DMS53 treated with DMSO at 0.1 percent for 48 hours (cell line): ENCODE measurements at regions not wholly inside any gene's neighbourhood (a gene's known extent, or its start where the extent isn't known, plus 50 kb on each side); places are given as distances from the start of the nearest gene placed in this dataset.

Experiments
- DNase-seq: peaks from one replicate; lab custom pipeline; 2025; ENCODE audit not compliant: unreplicated experiment; lab: John Stamatoyannopoulos, UW

GRCh38 chr5:143693651-143694252 is 118.2 kb upstream of the HMHB1 start:
- no peak for DNase-seq

DNA sequence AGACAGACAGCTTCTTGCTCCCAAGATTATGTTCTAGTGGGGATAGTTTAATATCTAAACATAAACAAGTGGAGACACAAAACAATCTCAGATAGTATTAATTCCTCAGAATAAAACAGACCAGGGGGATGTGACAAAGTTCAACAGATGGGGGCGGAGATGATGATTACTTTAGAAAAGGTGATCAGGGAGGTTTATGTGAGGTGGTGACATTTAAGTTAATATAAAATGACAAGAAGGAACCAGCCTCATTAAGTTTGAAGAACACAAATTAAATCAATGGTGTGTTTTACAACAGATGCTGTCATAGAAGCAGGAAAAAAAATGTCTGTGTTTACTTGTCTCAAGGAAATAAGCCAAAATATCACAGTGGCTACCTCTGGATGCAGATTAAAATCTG is 119.6 kb upstream of the HMHB1 start:
- no peak for DNase-seq

DNA sequence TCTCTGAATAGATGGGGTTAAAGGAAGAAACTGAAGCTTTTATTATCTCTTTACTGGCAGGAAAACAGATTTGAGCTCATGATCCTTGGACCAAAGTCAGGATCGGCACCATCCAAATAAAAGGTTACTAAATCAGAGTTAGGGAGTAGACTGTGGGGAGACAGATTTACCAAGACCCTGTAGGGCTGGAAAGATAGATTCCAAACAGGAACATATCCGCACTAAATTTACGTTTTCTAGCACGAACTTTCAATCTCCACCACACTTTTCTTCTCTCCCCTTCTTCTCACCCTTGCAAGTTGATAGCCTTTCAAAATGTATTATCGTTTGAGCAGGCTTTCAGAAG is 120.0 kb upstream of the HMHB1 start:
- no peak for DNase-seq

- DNase-seq: no peak
These were observed 120.5 kb upstream of the HMHB1 start for GRCh38 chr5:143691287-143691944.

- no peak for DNase-seq
These were observed 124.4 kb upstream of the HMHB1 start for GRCh38 chr5:143687604-143688003.

DNA sequence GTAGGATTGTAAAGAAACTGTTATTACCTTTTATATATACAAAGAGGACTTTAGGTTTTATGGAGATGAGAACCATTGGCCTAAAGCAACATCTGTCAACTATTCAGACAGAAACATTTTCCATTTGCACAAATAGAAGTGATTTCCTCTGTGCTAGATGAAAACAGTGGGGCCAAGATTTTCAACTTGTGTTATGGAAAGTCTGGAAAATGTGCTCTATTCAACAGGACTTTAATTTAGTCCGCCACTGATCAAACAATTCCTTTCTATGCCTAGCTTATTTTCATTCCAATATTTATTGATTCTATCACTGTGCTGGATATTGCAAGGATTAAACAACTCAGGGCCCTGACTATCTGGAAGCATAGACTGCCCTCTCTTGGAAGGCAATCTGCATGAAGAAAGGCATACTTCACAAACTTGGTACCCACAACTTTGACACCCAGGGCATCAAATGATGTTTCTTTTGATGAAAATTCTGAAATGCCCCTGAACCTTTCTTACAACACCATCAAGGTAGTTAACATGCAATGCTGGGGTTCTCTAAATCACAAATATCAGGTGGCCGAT is 126.6 kb upstream of the HMHB1 start:
- DNase-seq: no peak

DNA sequence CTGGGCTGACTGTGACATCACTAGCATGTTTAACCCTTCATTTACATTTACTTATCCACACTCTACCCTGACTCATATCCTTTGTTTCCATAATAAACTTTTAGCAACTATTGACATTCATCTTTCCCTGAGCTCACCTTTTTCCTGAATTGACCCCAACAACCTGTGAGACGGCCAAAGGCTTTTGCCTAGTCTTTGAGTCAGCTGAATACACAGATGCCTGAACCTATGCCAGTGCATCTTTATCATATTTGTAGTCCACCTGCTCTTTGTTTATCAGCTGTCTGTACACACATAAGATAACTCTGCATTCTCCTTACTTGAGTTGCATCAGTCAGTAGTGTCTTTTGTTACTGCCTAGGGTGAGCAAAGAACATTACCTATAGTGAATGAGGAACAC is 128.5 kb upstream of the HMHB1 start:
- peak; percentile 90 for DNase-seq

- peak; percentile 64 for DNase-seq
These were observed 129.0 kb upstream of the HMHB1 start for GRCh38 chr5:143682929-143683386.

DNA sequence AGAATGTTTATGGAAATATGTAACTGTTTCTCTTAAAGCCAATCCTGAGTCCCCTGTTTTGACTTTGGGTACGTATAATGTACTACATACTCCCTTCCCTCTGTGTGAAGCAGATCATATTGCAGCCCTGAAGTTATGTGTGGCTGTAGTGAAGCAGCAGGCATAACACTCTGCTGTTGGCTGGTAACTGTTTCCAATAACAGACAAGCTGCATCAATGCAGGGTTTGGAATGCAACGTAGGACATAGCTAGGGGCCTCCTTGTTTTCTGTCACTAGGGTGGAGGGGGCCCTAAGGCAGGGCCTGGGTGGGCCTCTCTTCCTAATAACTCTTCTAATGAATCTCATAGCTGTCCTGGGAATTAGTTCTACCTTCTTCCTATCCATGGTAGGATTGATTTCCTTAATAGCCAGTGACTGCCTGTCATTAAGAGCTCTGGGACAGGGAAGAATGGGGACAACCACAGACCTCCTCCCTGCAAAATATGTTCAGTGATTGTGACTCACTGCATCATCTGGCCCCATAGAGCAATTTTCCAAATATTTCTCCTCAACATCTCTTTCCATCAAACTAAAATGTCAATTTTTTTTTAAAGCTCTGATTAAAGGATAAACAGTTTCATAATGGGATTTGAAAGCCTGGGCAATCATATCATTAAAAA is 129.6 kb upstream of the HMHB1 start:
- DNase-seq: no peak

GRCh38 chr5:143680672-143681259 is 131.2 kb upstream of the HMHB1 start:
- peak; percentile 64 for DNase-seq

GRCh38 chr5:143679777-143680176 is 132.2 kb upstream of the HMHB1 start:
- DNase-seq: peak; percentile 95

DNA sequence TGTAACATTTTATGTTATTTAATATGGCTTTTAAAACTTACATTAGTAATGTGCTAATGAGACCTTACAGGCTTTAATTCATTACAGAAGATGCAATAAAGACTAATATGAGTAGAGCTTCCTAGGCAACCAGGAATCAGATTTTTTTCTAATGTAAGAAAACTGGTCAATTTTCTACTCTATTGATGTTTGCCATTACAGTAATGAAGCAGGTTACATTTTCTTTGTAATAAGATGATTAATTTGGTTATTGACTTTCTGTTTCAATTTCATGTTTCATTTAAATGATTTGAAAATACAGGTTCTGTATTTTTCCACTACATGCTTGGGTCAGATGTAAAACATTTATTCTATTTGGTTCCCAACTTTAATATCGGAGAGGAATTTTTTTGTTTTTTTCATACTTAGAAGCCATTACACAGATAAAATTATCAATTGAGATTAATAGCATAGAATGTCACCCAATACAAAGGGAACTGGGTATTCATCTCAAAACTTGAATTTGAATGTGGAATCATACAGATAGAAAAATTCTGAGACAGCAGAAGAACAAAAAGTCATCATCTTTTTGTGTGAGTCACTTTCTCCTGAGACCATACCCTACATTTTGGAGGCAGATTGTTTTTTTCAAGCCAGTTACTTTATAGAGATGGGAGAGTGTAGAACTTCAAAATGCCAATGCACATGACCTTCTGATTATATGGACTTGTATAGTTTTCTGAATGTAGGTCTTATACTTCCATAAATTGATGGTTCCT is 133.6 kb upstream of the HMHB1 start:
- DNase-seq: no peak

- DNase-seq: no peak
These were observed 134.6 kb upstream of the HMHB1 start for GRCh38 chr5:143677403-143677802.

DNA sequence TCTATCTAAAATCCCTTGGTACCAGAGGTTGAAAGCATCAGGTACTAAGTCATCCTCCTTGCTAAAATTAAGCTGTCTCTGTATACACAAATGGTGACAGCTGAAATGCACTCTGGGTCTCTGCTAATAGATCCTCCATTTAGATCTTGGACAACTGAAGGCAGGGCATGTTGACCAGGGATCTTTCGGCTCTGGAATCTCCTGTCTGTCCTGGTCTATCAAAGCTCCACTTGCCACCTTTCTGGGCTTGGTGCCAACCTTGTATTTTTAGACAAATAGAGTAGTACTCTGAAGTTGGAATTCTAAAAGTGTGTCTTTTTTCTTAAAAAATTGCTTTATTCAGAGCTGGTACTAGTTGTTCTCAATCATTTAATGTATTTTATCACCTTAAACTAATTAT is 135.2 kb upstream of the HMHB1 start:
- peak; percentile 57 for DNase-seq

- no peak for DNase-seq
These were observed 137.5 kb upstream of the HMHB1 start for GRCh38 chr5:143674469-143674786.

DNA sequence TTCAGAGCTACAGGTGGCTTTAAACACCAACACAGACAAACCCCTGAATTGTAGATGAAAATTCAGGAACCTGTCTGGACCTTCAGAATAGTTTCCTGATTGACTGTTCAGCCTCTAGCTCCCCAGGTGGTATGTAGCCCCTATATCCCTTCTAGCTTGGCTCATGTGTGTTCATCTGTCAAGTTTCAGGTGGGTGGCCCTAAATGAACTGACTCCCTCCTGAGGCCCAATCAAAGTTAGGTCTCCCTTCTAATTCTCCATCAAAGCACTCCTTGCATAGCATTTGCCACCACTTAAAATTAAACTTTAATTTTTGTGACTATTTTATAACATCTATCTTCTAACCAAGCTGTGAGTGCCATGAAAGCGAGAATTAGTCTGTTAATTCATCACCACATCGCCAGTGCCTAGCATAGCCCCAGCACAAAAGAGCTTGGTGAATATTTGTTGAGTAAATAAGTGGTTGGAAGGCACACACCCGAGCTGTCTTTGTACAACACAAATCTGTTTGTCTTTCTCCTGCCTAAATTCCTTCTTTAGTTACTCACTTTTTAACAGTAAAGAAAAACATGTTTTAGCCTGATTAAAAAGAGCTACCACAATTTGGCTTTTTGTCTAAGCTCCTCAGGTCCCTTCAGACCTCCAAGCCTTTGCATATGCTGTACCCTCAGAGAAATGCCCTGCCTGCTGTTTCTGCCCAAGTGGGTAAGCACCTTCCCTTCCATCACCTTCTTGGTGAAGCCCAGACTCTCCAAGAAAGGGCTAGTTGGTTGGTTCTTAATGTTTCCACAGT is 138.1 kb upstream of the HMHB1 start:
- DNase-seq: peak; percentile 55

DNA sequence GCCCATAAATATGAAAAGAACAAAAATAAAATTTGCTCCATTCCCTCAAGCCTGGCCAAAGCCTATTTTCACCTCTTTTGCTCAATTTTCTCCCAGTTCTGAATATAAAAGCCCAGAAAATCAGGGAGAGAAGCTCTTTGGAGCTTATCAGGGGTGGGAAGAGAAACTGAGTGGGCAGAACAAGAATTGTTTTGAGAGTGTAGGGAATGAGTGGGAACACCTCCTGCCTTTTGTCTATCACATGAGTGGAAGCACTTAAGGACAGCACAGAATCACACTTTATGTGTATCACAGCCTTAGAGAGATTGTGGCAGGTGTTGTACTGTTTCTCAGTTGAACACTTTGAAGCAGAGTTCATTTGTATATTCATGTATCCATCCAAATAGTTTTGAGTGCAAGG is 139.2 kb upstream of the HMHB1 start:
- DNase-seq: no peak

DNA sequence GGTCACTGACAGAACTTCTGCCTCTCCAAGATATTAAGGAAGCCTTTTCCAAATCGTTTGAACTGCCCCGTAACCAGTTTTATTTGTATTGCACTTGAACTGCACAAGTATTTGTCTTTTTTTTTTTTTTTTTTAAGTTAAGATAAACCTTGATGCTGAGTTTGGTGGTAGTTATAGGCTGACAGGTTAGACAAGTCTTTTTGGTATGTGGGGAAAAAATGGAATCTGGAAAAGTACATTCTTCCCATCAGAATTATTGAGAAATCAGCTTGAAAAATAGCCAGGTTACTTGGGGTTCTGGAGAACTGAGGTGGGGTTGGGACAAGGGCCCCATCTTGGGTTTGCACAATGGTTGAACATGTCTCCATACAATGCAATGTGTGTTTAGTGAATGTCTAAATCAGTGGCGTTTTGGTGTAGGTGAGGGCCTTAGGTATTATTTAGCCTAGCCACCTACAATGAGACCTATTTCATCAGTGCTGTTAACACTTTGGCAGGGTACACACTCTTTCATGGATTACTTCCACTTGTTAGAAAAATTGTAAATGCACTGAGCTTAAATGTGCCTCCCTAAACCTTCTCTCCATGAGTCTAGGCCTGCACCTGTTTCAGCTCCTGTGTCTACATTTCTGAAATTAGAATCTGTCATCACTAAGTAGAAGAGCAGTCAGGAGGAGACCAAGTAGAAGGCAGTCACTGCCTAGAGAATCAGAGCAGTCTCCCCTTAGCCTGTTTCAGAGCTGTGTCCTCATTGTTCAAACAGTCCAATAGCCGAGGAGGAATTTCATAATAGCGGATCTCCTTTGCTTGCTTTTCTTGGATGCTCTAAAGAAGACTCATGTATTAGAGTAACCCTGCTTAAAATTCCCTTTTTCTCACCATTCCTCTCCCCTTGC is 140.0 kb upstream of the HMHB1 start:
- peak; percentile 53 for DNase-seq

GRCh38 chr5:143671021-143671420 is 140.9 kb upstream of the HMHB1 start:
- no peak for DNase-seq
